ENCODE measurements at regions not wholly inside any gene's neighbourhood (a gene's known extent, or its start where the extent isn't known, plus 50 kb on each side); places are given as distances from the start of the nearest gene placed in this dataset.

GRCh38 chr1:31502253-31502652 is 74.1 kb upstream of the TINAGL1 start:
- Histone ChIP-seq H4K20me1 (no peaks in the 10 kb centered on the region), H3K4me3 (no peak overlapping the region), H3K9me3 (no peaks in the 10 kb centered on the region), H3K4me2 (peak overlapping the region; percentile 87), H3K9ac (no peak overlapping the region), H3K36me3 (no peaks in the 10 kb centered on the region), H3K27ac (no peak overlapping the region), H3K27me3 (no peaks in the 10 kb centered on the region), H3K4me1 (peaks cover 62% of the 10 kb centered on the region)
- no peak for TF ChIP-seq Cebpa-rat (IDR thresholded peaks at IDR 0.05)

- H3K4me2 ChIP-seq = peak overlapping the region; percentile 87
- peak overlapping the region; percentile 27; the same call in 1 of the 2 replicates for H3K9ac ChIP-seq
- H3K36me3 ChIP-seq = no peaks in the 10 kb centered on the region
- H3K9me3 ChIP-seq = no peaks in the 10 kb centered on the region
- H4K20me1 ChIP-seq = no peaks in the 10 kb centered on the region
- peak overlapping the region; percentile 40; the same call in 1 of the 2 replicates for H3K27ac ChIP-seq
- H3K4me1 ChIP-seq = peaks cover 70% of the 10 kb centered on the region
- no peaks in the 10 kb centered on the region for H3K27me3 ChIP-seq
- TF ChIP-seq Cebpa-rat (IDR thresholded peaks at IDR 0.05) = no peak
- H3K4me3 ChIP-seq = no peak overlapping the region
Measured at GRCh38 chr1:31502926-31503511, 73.3 kb upstream of the TINAGL1 start.

- Histone ChIP-seq H3K9me3 (no peaks in the 10 kb centered on the region), H3K4me1 (peaks cover 76% of the 10 kb centered on the region), H3K27me3 (no peaks in the 10 kb centered on the region), H4K20me1 (no peaks in the 10 kb centered on the region), H3K27ac (peak overlapping the region; percentile 40; the same call in 1 of the 2 replicates), H3K9ac (peak overlapping the region; percentile 27; the same call in 1 of the 2 replicates), H3K4me3 (no peak overlapping the region; the same call in 1 of the 2 replicates), H3K4me2 (peak overlapping the region; percentile 87), H3K36me3 (no peaks in the 10 kb centered on the region)
- no peak for TF ChIP-seq Cebpa-rat (IDR thresholded peaks at IDR 0.05)
Measured at GRCh38 chr1:31503570-31503969, 72.7 kb upstream of the TINAGL1 start.

GRCh38 chr1:31504001-31504400 is 72.3 kb upstream of the TINAGL1 start:
- Histone ChIP-seq H3K4me2 (peak overlapping the region; percentile 87), H4K20me1 (no peaks in the 10 kb centered on the region), H3K4me1 (peaks cover 80% of the 10 kb centered on the region), H3K9me3 (no peaks in the 10 kb centered on the region), H3K9ac (peak overlapping the region; percentile 27; the same call in 1 of the 2 replicates), H3K4me3 (no peak overlapping the region; the same call in 1 of the 2 replicates), H3K36me3 (no peaks in the 10 kb centered on the region), H3K27ac (peak overlapping the region; percentile 40; the same call in 1 of the 2 replicates), H3K27me3 (no peaks in the 10 kb centered on the region)
- no peak for TF ChIP-seq Cebpa-rat (IDR thresholded peaks at IDR 0.05)

- Histone ChIP-seq H3K27me3 (no peaks in the 10 kb centered on the region), H3K9me3 (no peaks in the 10 kb centered on the region), H3K4me2 (peak overlapping the region; percentile 87), H3K27ac (peak overlapping the region; percentile 80), H4K20me1 (no peaks in the 10 kb centered on the region), H3K36me3 (no peaks in the 10 kb centered on the region), H3K4me3 (peak overlapping the region; percentile 64), H3K9ac (peak overlapping the region; percentile 64), H3K4me1 (peaks cover 100% of the 10 kb centered on the region)
- no peak for TF ChIP-seq Cebpa-rat (IDR thresholded peaks at IDR 0.05)
Measured at GRCh38 chr1:31505911-31506497, 70.3 kb upstream of the TINAGL1 start.

GRCh38 chr1:31507221-31507620 is 69.1 kb upstream of the TINAGL1 start:
- Histone ChIP-seq H3K36me3 (peaks cover 1% of the 10 kb centered on the region; the same call in 1 of the 2 replicates), H3K9ac (peak overlapping the region; percentile 64), H3K9me3 (peaks cover 2% of the 10 kb centered on the region), H3K4me3 (peak overlapping the region; percentile 64; the same call in 1 of the 2 replicates), H3K27me3 (no peaks in the 10 kb centered on the region), H3K4me2 (peak overlapping the region; percentile 87), H3K27ac (peak overlapping the region; percentile 80), H3K4me1 (peaks cover 96% of the 10 kb centered on the region), H4K20me1 (no peaks in the 10 kb centered on the region)
- no peak for TF ChIP-seq Cebpa-rat (IDR thresholded peaks at IDR 0.05)

- peaks cover 89% of the 10 kb centered on the region for H3K4me1 ChIP-seq
- H3K4me2 ChIP-seq = peak overlapping the region; percentile 87
- TF ChIP-seq Cebpa-rat (IDR thresholded peaks at IDR 0.05) = no peak
- H3K27me3 ChIP-seq = no peaks in the 10 kb centered on the region
- H3K36me3 ChIP-seq = peaks cover 8% of the 10 kb centered on the region; the same call in 1 of the 2 replicates
- H3K9ac ChIP-seq = peak overlapping the region; percentile 64
- H3K9me3 ChIP-seq = peaks cover 9% of the 10 kb centered on the region
- peak overlapping the region; percentile 80 for H3K27ac ChIP-seq
- no peaks in the 10 kb centered on the region for H4K20me1 ChIP-seq
- peak overlapping the region; percentile 64; the same call in 1 of the 2 replicates for H3K4me3 ChIP-seq
Measured at GRCh38 chr1:31507676-31508530, 68.4 kb upstream of the TINAGL1 start.

GRCh38 chr1:31509124-31510072 is 66.9 kb upstream of the TINAGL1 start:
- Histone ChIP-seq H3K4me3 (peak overlapping the region; percentile 64; the same call in 1 of the 2 replicates), H4K20me1 (no peaks in the 10 kb centered on the region; the same call in 1 of the 2 replicates), H3K4me2 (peak overlapping the region; percentile 87), H3K9ac (peak overlapping the region; percentile 64), H3K27me3 (no peaks in the 10 kb centered on the region), H3K9me3 (peaks cover 24% of the 10 kb centered on the region), H3K27ac (peak overlapping the region; percentile 80), H3K4me1 (peaks cover 74% of the 10 kb centered on the region), H3K36me3 (peaks cover 21% of the 10 kb centered on the region)
- no peak for TF ChIP-seq Cebpa-rat (IDR thresholded peaks at IDR 0.05)

GRCh38 chr1:31510304-31510703 is 66.0 kb upstream of the TINAGL1 start:
- Histone ChIP-seq H3K4me1 (peaks cover 65% of the 10 kb centered on the region), H3K9me3 (peaks cover 29% of the 10 kb centered on the region), H3K4me3 (no peak overlapping the region), H3K36me3 (peaks cover 27% of the 10 kb centered on the region), H3K4me2 (peak overlapping the region; percentile 87), H4K20me1 (no peaks in the 10 kb centered on the region; the same call in 1 of the 2 replicates), H3K9ac (no peak overlapping the region), H3K27ac (peak overlapping the region; percentile 80; the same call in 1 of the 2 replicates), H3K27me3 (no peaks in the 10 kb centered on the region)
- TF ChIP-seq Cebpa-rat (IDR thresholded peaks at IDR 0.05) = no peak
